Upper lobe of left lung (tissue), 6 donors: ENCODE measurements at regions not wholly inside any gene's neighbourhood (a gene's known extent, or its start where the extent isn't known, plus 50 kb on each side); places are given as distances from the start of the nearest gene placed in this dataset.

Experiments used
- ATAC-seq, 2 donors: fragments of 200-7000 bp; cut with Tn5 transposase; one replicate each; pipeline ENCODE4 v1.9.1; 2022; ENCODE audit warnings: mild to moderate bottlenecking in 2 of 2, moderate library complexity in 2 of 2; ENCODE audit not compliant: low FRiP score in 2 of 2
- DNase-seq, 2 donors: peaks; one replicate each; pipeline ENCODE4 v3.0.0-alpha.2; 2019 to 2020
- H3K27ac ChIP-seq, 4 donors: fragments of 200-600 bp; sonication (generic); one replicate each; pipeline ENCODE4 v1.5.1; 2016 to 2019
- H3K27me3 ChIP-seq, 4 donors: fragments of 200-600 bp; sonication (generic); one replicate each; pipeline ENCODE4 v1.5.1; 2017 to 2019
- H3K36me3 ChIP-seq, 4 donors: fragments of 200-600 bp; sonication (generic); one replicate each; pipeline ENCODE4 v1.5.1; 2016 to 2019
- H3K4me1 ChIP-seq, 4 donors: fragments of 200-600 bp; sonication (generic); one replicate each; pipeline ENCODE4 v1.5.1; 2018 to 2019
- H3K4me3 ChIP-seq, 4 donors: fragments of 200-600 bp; sonication (generic); one replicate each; pipeline ENCODE4 v1.5.1; 2017 to 2019; ENCODE audit warnings: mild to moderate bottlenecking in 2 of 4, moderate library complexity in 1 of 4
- H3K9me3 ChIP-seq, 4 donors: fragments of 200-600 bp; sonication (generic); one replicate each; pipeline ENCODE4 v1.5.1; 2018 to 2019
- EP300 ChIP-seq, 4 donors: sonication (generic); formaldehyde crosslinking; IDR thresholded peaks; one replicate each; pipeline ENCODE4 v1.5.1; 2017; ENCODE audit warnings: antibody characterized with exemption in 4 of 4, control low read depth in 2 of 4
- POLR2A ChIP-seq, 4 donors: fragments of 450-650 bp; IDR thresholded peaks; one replicate each; pipeline ENCODE4 v1.5.1; 2016 to 2017; ENCODE audit warnings: antibody characterized with exemption in 4 of 4, mild to moderate bottlenecking in 2 of 4
- POLR2AphosphoS5 ChIP-seq, 2 donors: sonication (generic); formaldehyde crosslinking; IDR thresholded peaks; one replicate each; pipeline ENCODE4 v1.5.1; 2017; ENCODE audit warnings: antibody characterized with exemption in 2 of 2
- WGBS, 2 donors: methylation state at CpG; one replicate each; pipeline ENCODE4 v1.1.5; 2017 to 2018; 5-methylcytosine and 5-hydroxymethylcytosine counted together
- TF ChIP-seq, protein P1 (sequence below), 6 experiments: fragments of 450-650 bp in 4 of 6; fragments of 200-600 bp in 2 of 6; sonication (generic) in 2 of 6; IDR thresholded peaks; one replicate each; pipeline ENCODE4 v1.5.1; 2016 to 2019; ENCODE audit warnings: antibody characterized with exemption in 6 of 6
- donor health status: DM: no; HTN: no; CAD: no; lungs with moderate emphysema.
- donor health status: DM: no; HTN: yes; CAD: no; lungs with severe emphysema.

DNA sequence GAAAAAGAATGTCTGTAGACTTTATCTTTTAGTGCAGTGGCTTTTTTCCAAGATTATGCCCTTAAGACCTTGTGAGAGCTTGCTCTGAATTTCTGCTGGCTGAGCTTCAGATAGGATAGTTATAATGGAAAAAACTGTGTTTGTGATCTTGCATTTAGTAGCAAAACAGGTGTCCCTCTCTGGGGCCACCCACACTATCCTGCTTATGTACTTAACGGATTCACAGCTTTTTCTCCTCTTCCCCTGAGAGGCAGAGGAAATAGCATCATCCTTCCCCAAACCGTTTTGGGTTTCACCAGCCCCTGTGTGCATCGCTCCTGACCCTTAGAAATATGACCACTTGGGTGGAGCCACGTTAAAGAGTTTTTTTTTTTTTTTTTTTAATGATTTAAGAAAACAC lies 101.2 kb downstream of the RAB18 start:
- no peak for DNase-seq
- Histone ChIP-seq H3K4me1 (peaks cover 0 to 5% (median 0%) of the 10 kb centered on the region in 4 donors), H3K27ac (no peak overlapping the region), H3K36me3 (no peaks in the 10 kb centered on the region), H3K4me3 (no peak overlapping the region), H3K27me3 (no peaks in the 10 kb centered on the region), H3K9me3 (no peaks in the 10 kb centered on the region)
- TF ChIP-seq POLR2A (IDR thresholded peaks at IDR 0.05) (no peak), POLR2AphosphoS5 (IDR thresholded peaks at IDR 0.05) (no peak), EP300 (IDR thresholded peaks at IDR 0.05) (no peak)
- TF ChIP-seq, protein P1, sequence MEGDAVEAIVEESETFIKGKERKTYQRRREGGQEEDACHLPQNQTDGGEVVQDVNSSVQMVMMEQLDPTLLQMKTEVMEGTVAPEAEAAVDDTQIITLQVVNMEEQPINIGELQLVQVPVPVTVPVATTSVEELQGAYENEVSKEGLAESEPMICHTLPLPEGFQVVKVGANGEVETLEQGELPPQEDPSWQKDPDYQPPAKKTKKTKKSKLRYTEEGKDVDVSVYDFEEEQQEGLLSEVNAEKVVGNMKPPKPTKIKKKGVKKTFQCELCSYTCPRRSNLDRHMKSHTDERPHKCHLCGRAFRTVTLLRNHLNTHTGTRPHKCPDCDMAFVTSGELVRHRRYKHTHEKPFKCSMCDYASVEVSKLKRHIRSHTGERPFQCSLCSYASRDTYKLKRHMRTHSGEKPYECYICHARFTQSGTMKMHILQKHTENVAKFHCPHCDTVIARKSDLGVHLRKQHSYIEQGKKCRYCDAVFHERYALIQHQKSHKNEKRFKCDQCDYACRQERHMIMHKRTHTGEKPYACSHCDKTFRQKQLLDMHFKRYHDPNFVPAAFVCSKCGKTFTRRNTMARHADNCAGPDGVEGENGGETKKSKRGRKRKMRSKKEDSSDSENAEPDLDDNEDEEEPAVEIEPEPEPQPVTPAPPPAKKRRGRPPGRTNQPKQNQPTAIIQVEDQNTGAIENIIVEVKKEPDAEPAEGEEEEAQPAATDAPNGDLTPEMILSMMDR (IDR thresholded peaks at IDR 0.05): no peak
- WGBS, 2 donors: 59 to 65% methylated on average over 4 of the region's 4 CpGs
- no peak for ATAC-seq

DNA sequence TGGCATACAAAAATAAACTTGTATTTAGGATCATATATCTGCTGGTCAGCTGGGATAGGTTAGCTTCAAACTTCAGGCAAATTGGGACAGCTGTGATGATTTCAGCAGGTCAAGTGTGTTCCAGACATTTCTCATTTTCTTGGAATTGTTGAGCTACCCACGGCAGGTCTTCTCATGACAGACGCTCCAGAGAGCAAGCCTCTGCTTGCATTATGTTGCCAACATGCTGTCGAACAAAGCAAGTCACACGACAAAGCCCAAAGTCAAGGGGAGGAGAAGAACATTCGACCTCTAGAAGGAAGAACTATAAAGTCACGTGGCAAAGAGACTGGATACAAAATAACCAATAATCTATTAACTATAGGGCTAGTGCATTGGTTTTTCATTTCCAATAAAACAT lies 103.5 kb downstream of the RAB18 start:
- Histone ChIP-seq H3K4me3 (no peak overlapping the region), H3K27ac (no peak overlapping the region), H3K9me3 (no peaks in the 10 kb centered on the region), H3K27me3 (no peaks in the 10 kb centered on the region), H3K36me3 (no peaks in the 10 kb centered on the region), H3K4me1 (no peaks in the 10 kb centered on the region)
- DNase-seq (no peak), ATAC-seq (no peak)
- no peak for TF ChIP-seq POLR2A (IDR thresholded peaks at IDR 0.05)
- TF ChIP-seq POLR2AphosphoS5 (IDR thresholded peaks at IDR 0.05): no peak
- TF ChIP-seq EP300 (IDR thresholded peaks at IDR 0.05): no peak
- TF ChIP-seq, protein P1 (IDR thresholded peaks at IDR 0.05): no peak
- 63 to 86% methylated on average over 5 to 6 of the region's 6 CpGs for WGBS, 2 donors

DNA sequence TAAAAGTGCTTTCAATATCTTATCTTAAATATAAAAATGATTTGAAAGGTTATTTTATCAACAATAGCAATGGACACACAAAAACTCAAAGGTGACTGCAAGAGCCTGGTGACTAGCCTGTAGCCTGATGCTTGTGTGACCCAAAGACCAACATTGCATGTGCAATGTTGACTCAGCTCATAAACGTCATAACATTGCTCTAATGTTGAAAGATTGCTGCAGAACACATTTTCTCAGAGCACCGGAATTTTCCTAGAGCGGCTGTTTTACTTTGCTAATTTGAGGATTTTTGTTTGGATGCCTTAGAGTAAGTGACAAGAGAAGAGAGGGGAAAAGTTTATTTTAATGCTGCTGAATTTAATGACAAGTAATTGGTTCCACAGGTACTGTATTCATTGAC lies 107.1 kb downstream of the RAB18 start:
- Histone ChIP-seq H3K4me3 (no peak overlapping the region), H3K27me3 (no peaks in the 10 kb centered on the region), H3K4me1 (no peaks in the 10 kb centered on the region), H3K9me3 (no peaks in the 10 kb centered on the region), H3K36me3 (no peaks in the 10 kb centered on the region), H3K27ac (no peak overlapping the region)
- WGBS, 2 donors: 58 to 61% methylated on average over 3 of the region's 3 CpGs
- DNase-seq (no peak), ATAC-seq (no peak)
- no peak for TF ChIP-seq EP300 (IDR thresholded peaks at IDR 0.05)
- no peak for TF ChIP-seq POLR2AphosphoS5 (IDR thresholded peaks at IDR 0.05)
- TF ChIP-seq POLR2A (IDR thresholded peaks at IDR 0.05): no peak
- TF ChIP-seq, protein P1 (IDR thresholded peaks at IDR 0.05): no peak

DNA sequence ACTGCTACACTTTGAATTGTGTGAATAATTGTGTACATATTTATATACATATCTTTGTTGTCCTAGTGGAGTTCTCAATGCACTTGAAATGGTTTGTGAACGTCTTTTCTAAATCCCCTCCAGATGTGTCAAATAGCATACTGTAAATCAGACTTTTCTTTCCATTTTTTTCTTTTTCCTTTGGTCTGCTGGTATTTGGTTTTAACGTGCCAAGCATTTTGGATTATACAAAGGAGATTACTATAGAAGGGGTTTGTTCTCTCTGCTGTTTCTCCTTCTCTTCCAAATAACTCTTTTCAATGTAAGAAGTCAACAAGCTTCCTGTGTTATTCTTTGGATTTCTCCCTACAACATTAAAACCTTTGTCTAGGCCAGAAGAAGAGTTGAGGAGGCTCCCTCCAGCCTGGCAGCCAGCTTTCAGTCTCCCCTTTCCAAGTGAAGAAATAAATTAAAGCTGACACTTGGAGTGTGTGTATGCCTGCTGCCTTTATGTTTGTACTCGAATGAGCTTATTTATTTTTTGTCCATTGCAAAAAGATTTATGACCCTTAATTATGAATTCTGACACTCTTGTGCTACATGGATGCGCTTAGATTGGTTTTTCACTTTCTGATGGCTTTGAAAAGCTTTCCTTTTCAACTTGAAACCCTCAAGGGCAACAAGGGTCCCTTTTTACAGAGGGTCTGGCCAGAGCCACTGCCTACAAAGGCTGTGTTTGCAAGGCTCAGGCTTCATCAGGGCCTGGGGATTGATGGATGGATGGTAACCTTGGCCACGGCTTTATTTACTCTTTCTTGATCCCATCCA lies 107.8 kb downstream of the RAB18 start:
- Histone ChIP-seq H3K4me1 (no peaks in the 10 kb centered on the region), H3K36me3 (no peaks in the 10 kb centered on the region), H3K9me3 (no peaks in the 10 kb centered on the region), H3K27me3 (no peaks in the 10 kb centered on the region), H3K4me3 (no peak overlapping the region), H3K27ac (no peak overlapping the region)
- ATAC-seq: no peak
- no peak for DNase-seq
- no peak for TF ChIP-seq POLR2AphosphoS5 (IDR thresholded peaks at IDR 0.05)
- no peak for TF ChIP-seq POLR2A (IDR thresholded peaks at IDR 0.05)
- TF ChIP-seq, protein P1 (IDR thresholded peaks at IDR 0.05): no peak
- WGBS, 2 donors: 58 to 65% methylated on average over 5 of the region's 5 CpGs

DNA sequence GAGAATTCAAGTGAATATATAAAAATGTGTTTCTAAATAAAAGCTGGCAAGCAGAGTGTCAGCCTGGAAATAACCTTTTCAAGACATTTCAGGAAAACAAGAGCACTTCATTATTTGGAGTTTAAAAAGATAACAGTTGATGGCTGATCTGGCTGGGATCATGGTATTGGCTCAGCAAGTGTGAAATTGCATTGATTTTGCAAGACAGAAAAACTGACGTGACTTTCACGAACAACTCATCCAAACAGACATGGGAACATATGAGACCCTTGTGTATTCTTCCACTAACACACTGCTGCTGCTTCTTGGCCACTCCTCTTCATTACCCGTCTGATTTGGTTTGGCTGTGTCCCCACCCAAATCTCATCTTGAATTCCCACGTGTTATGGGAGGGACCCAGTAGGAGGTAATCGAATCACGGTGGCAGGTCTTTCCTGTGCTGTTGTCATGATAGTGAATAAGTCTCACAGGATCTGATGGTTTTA lies 108.5 kb downstream of the RAB18 start:
- Histone ChIP-seq H3K27me3 (no peaks in the 10 kb centered on the region), H3K9me3 (no peaks in the 10 kb centered on the region), H3K4me1 (no peaks in the 10 kb centered on the region), H3K4me3 (no peak overlapping the region), H3K27ac (no peak overlapping the region), H3K36me3 (no peaks in the 10 kb centered on the region)
- ATAC-seq (no peak), DNase-seq (no peak)
- 71 to 86% methylated on average over 6 of the region's 6 CpGs for WGBS, 2 donors
- TF ChIP-seq EP300 (IDR thresholded peaks at IDR 0.05) (no peak), POLR2AphosphoS5 (IDR thresholded peaks at IDR 0.05) (no peak), POLR2A (IDR thresholded peaks at IDR 0.05) (no peak)
- TF ChIP-seq, protein P1 (IDR thresholded peaks at IDR 0.05): no peak
